ENCODE measurements at regions not wholly inside any gene's neighbourhood (a gene's known extent, or its start where the extent isn't known, plus 50 kb on each side); places are given as distances from the start of the nearest gene placed in this dataset.

DNA sequence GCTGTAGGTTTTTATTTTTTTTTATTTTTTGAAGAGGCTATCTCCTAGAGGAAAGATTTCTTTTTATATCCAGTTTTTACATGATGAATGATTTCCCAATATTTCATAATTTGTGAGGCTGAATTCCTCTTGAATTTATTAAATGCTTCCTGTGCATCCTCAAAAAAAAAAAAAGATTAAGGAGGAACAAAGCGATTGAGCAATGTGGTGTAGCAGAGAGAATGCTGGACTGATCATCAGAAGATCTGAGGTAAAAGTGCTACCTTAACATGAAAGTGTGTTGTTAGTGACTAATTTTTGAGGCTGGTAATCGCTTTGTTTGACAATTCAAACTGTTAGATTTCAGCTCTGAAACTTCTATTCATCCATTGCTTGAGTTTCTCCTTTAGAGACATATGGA lies 125.1 kb downstream of the ESM1 start:
- TF ChIP-seq, protein P1, sequence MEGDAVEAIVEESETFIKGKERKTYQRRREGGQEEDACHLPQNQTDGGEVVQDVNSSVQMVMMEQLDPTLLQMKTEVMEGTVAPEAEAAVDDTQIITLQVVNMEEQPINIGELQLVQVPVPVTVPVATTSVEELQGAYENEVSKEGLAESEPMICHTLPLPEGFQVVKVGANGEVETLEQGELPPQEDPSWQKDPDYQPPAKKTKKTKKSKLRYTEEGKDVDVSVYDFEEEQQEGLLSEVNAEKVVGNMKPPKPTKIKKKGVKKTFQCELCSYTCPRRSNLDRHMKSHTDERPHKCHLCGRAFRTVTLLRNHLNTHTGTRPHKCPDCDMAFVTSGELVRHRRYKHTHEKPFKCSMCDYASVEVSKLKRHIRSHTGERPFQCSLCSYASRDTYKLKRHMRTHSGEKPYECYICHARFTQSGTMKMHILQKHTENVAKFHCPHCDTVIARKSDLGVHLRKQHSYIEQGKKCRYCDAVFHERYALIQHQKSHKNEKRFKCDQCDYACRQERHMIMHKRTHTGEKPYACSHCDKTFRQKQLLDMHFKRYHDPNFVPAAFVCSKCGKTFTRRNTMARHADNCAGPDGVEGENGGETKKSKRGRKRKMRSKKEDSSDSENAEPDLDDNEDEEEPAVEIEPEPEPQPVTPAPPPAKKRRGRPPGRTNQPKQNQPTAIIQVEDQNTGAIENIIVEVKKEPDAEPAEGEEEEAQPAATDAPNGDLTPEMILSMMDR (IDR thresholded peaks at IDR 0.05) = no peak
- TF ChIP-seq POLR2A (IDR thresholded peaks at IDR 0.05) = no peak
- TF ChIP-seq POLR2AphosphoS5 (IDR thresholded peaks at IDR 0.05) = no peak
- no peak for TF ChIP-seq EP300 (IDR thresholded peaks at IDR 0.05)
